Activated T-helper 1 cell treated with anti-CD3 and anti-CD28 coated beads, Interleukin-12 subunit alpha, Interleukin-12 subunit beta, Interleukin-2, Interleukin-4 antibody, amounts not matched to agents 30 ng/mL and 10 ng/mL and 1 ng/mL, durations not matched to agents 14 hours and 24 hours and 36 hours (primary cell): ENCODE measurements at regions not wholly inside any gene's neighbourhood (a gene's known extent, or its start where the extent isn't known, plus 50 kb on each side); places are given as distances from the start of the nearest gene placed in this dataset.

Experiments used
- DNase-seq: peaks from one replicate; pipeline ENCODE4 v3.0.0; 2021; ENCODE audit warnings: low spot score
- H3K27ac Mint-ChIP-seq: one replicate; pipeline ENCODE4 v1.8.0; 2021; ENCODE audit warnings: mild to moderate bottlenecking, mixed read lengths
- H3K27me3 Mint-ChIP-seq: one replicate; pipeline ENCODE4 v1.8.0; 2022; ENCODE audit warnings: mild to moderate bottlenecking, moderate library complexity, mixed read lengths; ENCODE audit not compliant: insufficient read depth
- H3K36me3 Mint-ChIP-seq: one replicate; pipeline ENCODE4 v1.8.0; 2021; ENCODE audit warnings: low read depth, mixed read lengths
- H3K4me1 Mint-ChIP-seq: one replicate; pipeline ENCODE4 v1.8.0; 2021; ENCODE audit warnings: low read depth, mixed read lengths
- H3K4me3 Mint-ChIP-seq: one replicate; pipeline ENCODE4 v1.8.0; 2021; ENCODE audit warnings: mild to moderate bottlenecking, moderate library complexity, mixed read lengths
- H3K9me3 Mint-ChIP-seq: one replicate; pipeline ENCODE4 v1.8.0; 2021; ENCODE audit warnings: mixed read lengths
- intact Hi-C: fragments of 100-400 bp; cut with micrococcal nuclease; formaldehyde crosslinking; loops from one replicate; pipeline ENCODE4 v1.15.1; 2024

DNA sequence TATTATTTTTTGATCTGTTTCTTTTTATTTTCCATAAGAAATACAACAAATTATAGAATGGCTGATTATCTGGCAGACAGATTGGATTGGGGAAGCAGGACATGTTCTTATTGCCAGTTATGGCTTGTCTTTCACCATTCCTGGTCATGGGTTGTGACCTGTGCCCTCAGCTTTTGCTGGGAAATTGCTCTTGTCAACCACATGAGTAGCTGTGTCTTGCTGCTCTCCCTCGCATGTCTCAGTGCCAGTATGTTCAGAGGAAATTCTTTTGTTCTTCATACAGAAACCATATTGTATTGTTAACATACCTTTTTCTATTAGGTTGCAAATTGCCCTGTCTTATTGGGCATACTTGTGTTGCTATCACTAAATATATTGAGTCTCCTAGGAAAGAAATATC lies 344.1 kb downstream of the OSTF1 start:
- no peaks in the 10 kb centered on the region for H3K9me3 Mint-ChIP-seq
- DNase-seq: no peak
- no peaks in the 10 kb centered on the region for H3K27me3 Mint-ChIP-seq
- H3K27ac Mint-ChIP-seq: no peak overlapping the region
- no peaks in the 10 kb centered on the region for H3K4me1 Mint-ChIP-seq
- H3K36me3 Mint-ChIP-seq: no peaks in the 10 kb centered on the region
- no peak overlapping the region for H3K4me3 Mint-ChIP-seq
- intact Hi-C loops: no loop called here

DNA sequence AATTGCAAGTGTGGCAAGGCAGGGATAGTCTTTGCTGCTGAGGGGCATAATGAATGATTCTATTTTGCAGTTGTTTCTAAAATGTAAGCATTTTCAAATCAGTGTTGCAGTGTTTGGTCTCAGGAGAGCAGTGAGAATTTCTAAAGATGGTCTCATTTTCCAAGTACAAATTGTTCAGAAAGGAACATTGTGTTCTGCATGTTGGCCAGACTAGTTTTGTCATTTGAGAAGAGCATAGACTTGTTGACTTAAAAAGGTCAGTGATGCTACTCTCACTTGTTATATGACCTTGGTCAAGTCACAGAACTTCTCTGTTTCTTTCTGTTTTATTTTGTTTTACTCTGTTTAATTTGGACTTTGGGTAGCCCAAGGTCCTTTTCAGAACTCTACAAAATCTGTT lies 344.6 kb downstream of the OSTF1 start:
- Mint-ChIP-seq H3K4me1 (no peaks in the 10 kb centered on the region), H3K27me3 (no peaks in the 10 kb centered on the region), H3K4me3 (no peak overlapping the region), H3K27ac (no peak overlapping the region), H3K36me3 (no peaks in the 10 kb centered on the region), H3K9me3 (no peaks in the 10 kb centered on the region)
- no peak for DNase-seq
- intact Hi-C loops: no loop called here

DNA sequence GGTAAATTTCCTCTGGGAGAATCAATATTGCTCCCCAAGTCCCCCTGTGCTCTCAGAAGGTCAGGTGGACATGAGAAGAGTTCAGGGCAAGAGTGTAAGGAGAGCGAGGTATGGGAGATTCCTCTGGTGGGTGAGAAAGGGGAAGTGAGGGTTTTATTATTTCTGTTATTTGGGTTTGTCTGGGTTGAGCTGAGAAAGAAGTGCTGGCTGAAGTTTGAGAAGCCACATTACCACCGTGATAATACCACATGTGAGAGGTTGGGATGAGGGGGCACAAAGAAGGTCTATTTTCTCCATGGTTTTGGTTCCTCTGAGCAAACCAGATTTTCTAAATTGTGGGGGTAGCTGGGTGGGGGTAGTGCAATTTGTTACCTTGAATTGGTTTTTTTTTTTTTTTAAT lies 350.4 kb downstream of the OSTF1 start:
- H3K4me1 Mint-ChIP-seq: no peaks in the 10 kb centered on the region
- intact Hi-C loops: no loop called here
- no peak overlapping the region for H3K27ac Mint-ChIP-seq
- peaks cover 4% of the 10 kb centered on the region for H3K9me3 Mint-ChIP-seq
- H3K27me3 Mint-ChIP-seq: no peaks in the 10 kb centered on the region
- H3K36me3 Mint-ChIP-seq: no peaks in the 10 kb centered on the region
- H3K4me3 Mint-ChIP-seq: no peak overlapping the region
- no peak for DNase-seq

DNA sequence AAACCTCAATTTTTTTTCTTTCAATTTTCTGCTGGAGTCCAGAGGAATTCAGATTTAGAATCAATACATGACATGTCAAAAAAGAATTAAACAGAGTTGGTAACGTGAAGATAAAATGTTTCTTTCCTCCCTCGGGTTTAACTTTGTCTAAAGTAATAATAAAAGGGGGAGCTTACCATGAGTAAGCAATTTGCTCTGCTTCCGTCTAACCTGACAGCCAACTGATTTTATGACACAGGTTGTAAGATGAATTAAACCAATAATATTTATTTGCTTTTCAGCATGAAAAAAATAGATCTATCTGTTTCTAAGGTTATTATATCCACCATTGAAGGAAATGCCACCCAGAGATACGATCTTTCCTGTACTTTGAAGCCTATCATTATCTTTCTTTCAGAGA lies 352.6 kb downstream of the OSTF1 start:
- intact Hi-C loops: no loop called here
- no peak overlapping the region for H3K27ac Mint-ChIP-seq
- DNase-seq: no peak
- no peaks in the 10 kb centered on the region for H3K27me3 Mint-ChIP-seq
- peaks cover 5% of the 10 kb centered on the region for H3K9me3 Mint-ChIP-seq
- no peak overlapping the region for H3K4me3 Mint-ChIP-seq
- no peaks in the 10 kb centered on the region for H3K36me3 Mint-ChIP-seq
- H3K4me1 Mint-ChIP-seq: no peaks in the 10 kb centered on the region

DNA sequence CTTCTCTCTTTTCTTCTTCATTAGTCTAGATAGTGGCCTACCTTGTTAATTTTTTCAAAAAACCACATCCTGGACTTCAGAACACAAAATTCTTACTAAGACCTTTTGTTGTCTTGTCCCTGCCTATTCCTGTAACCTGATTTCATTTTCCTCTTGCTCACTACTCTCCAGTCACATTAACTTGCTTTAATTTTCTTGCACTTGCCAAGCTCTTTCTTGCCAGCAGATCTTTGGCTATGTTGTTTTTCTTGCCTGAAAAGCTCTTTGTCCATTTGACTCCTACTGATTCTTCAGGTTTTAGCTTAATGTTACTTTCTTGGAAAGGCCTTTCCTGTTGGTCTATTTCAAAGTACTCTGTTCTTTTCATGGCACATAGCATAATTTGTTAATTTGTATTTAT lies 356.8 kb downstream of the OSTF1 start:
- no peak for DNase-seq
- no peaks in the 10 kb centered on the region for H3K36me3 Mint-ChIP-seq
- no peak overlapping the region for H3K27ac Mint-ChIP-seq
- no peak overlapping the region for H3K4me3 Mint-ChIP-seq
- no peaks in the 10 kb centered on the region for H3K27me3 Mint-ChIP-seq
- H3K4me1 Mint-ChIP-seq: no peaks in the 10 kb centered on the region
- intact Hi-C loops: no loop called here
- H3K9me3 Mint-ChIP-seq: peaks cover 5% of the 10 kb centered on the region

DNA sequence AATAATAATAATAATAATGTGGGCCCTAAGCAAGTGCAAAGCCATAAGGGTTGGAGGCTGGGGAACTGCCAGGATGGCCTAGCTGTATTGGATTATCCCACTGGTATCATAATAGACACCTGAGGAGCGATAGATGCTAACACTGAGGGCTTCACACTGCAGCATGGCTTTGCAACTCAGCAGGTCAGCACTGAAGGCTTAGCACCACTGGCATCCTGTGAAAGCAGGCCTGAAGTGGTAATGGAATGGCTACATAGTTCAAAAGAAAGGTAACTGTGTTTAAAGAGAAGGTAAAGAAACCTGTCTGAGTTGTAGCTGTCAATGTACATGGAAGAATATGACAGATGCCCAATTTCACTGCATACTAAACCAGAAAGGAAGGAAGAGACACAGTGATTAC lies 359.0 kb downstream of the OSTF1 start:
- intact Hi-C loops: no loop called here
- no peak for DNase-seq
- H3K4me3 Mint-ChIP-seq: no peak overlapping the region
- H3K27me3 Mint-ChIP-seq: no peaks in the 10 kb centered on the region
- no peak overlapping the region for H3K27ac Mint-ChIP-seq
- H3K4me1 Mint-ChIP-seq: no peaks in the 10 kb centered on the region
- H3K36me3 Mint-ChIP-seq: no peaks in the 10 kb centered on the region
- H3K9me3 Mint-ChIP-seq: peaks cover 5% of the 10 kb centered on the region

DNA sequence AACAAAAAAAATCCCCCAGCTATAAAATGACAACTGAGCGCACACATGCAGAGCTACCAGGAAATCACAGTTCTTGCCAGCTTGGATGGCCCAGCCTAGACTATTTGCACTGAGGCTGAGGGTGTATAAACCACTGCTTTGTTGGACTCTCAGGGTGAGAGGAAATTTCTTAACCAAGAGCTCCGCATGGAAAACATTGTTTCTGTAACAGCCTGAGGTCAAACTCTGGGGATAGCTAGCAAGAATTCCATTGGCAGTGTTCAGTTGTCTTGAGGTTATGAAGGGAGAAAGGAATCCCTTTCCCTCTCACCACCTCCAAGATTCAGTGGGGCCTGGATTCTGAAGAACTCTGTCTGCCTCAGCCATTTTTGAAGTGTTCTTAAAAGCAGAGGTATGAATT lies 360.0 kb downstream of the OSTF1 start:
- no peaks in the 10 kb centered on the region for H3K27me3 Mint-ChIP-seq
- H3K9me3 Mint-ChIP-seq: peaks cover 5% of the 10 kb centered on the region
- H3K4me1 Mint-ChIP-seq: no peaks in the 10 kb centered on the region
- no peak overlapping the region for H3K4me3 Mint-ChIP-seq
- H3K27ac Mint-ChIP-seq: no peak overlapping the region
- no peaks in the 10 kb centered on the region for H3K36me3 Mint-ChIP-seq
- intact Hi-C loops: no loop called here
- DNase-seq: no peak

DNA sequence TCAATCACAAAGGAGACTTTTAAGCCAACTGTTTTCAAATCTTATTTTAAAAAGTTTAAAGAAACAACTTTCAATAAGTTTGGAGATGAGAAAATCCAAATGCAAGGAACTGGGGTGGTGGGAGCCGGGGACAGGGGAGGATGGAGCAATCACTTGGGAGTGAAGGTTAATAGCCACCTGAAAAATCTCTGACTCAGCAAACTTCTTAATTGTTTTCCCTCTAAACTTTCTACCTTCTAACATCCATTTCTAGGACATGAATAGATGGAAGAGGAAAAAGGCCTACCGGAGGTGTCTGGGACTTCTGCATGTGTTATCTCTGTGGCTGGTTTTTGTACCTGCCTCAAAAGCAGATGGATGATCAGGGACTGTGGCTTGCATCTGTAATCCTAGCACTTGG lies 360.6 kb downstream of the OSTF1 start:
- H3K9me3 Mint-ChIP-seq: no peaks in the 10 kb centered on the region
- H3K27ac Mint-ChIP-seq: no peak overlapping the region
- no peaks in the 10 kb centered on the region for H3K36me3 Mint-ChIP-seq
- no peak overlapping the region for H3K4me3 Mint-ChIP-seq
- H3K4me1 Mint-ChIP-seq: no peaks in the 10 kb centered on the region
- no peak for DNase-seq
- H3K27me3 Mint-ChIP-seq: no peaks in the 10 kb centered on the region
- intact Hi-C loops: no loop called here

DNA sequence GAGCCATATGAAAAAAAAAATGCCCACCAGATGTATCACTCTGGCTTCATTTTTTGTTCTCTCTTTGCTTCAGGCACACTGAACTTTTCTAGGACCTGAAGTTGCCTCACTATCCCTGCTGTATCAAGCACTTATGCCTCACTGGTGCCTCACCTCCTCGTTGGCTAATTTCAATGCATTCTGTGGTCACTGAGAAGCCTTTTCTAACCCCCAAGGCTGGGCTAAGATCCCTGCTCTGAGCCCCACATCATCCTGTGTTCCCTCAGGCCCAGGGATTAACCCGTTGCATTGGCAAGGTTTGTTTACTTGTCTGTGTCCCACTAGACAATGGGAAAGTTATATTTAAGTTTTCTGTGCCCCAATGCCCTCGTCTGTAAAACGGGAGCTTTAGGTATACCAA lies 362.7 kb downstream of the OSTF1 start:
- Mint-ChIP-seq H3K4me1 (no peaks in the 10 kb centered on the region), H3K27ac (no peak overlapping the region), H3K4me3 (no peak overlapping the region), H3K36me3 (no peaks in the 10 kb centered on the region), H3K9me3 (no peaks in the 10 kb centered on the region), H3K27me3 (no peaks in the 10 kb centered on the region)
- intact Hi-C loops: no loop called here
- DNase-seq: no peak

DNA sequence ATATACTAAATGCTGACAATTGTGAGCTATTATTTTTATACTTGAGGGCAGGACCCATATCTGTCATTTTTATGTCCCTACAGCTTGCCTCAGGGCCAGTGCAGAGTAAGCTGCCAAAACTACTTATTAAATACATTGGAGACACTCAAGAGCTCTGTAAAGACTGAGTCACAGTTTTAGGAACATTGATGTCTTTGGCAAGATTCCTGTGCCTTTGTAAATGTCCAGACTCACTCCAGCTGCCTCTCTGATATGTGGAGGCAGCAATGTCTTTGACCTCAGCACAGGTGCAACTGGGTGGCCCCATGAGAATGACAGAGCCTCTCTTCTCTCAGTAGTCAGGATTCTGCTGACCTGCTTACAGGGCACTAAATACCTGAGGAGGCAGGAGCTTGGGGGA lies 363.2 kb downstream of the OSTF1 start:
- no peak for DNase-seq
- H3K27me3 Mint-ChIP-seq: no peaks in the 10 kb centered on the region
- H3K4me1 Mint-ChIP-seq: no peaks in the 10 kb centered on the region
- no peaks in the 10 kb centered on the region for H3K9me3 Mint-ChIP-seq
- intact Hi-C loops: no loop called here
- H3K27ac Mint-ChIP-seq: no peak overlapping the region
- H3K36me3 Mint-ChIP-seq: no peaks in the 10 kb centered on the region
- no peak overlapping the region for H3K4me3 Mint-ChIP-seq

DNA sequence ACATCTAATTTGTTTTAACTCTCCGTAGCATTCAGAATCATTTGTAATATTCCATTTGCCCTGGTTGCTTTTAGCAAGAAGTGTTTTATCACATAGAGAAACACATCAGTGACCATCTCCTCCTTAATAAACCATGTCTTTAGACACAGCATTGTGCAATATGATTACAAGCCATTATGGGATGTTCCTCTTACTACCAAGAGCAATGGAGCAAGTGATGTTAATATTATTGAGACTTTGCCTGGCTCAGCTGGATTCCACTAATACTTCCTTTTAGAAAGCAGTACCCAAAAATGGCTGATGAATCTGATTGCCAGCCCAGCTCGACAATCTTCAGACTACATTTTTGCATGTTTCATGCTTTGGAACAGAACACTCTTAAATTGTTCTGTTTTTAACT lies 364.2 kb downstream of the OSTF1 start:
- H3K9me3 Mint-ChIP-seq: no peaks in the 10 kb centered on the region
- intact Hi-C loops: no loop called here
- DNase-seq: no peak
- H3K4me3 Mint-ChIP-seq: no peak overlapping the region
- no peak overlapping the region for H3K27ac Mint-ChIP-seq
- H3K36me3 Mint-ChIP-seq: no peaks in the 10 kb centered on the region
- no peaks in the 10 kb centered on the region for H3K27me3 Mint-ChIP-seq
- no peaks in the 10 kb centered on the region for H3K4me1 Mint-ChIP-seq

DNA sequence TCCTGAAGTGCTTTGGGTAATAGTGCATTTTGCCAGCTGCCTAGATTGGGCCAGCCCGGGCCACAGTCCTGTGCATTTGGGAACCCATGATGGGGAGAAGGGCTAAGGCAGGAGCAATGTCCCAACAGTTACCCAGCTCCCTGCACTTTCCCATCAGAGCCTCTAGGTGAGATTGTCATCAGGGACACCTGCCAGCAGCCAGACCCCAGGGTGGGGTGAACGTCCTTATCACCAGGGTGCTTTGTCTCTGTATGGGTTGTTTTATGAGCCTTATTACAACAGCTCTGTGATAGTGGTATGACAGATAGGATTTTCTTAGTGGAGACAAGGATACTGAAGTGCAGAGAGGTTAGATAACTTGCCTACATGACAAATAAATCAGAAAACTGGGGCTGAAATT lies 365.7 kb downstream of the OSTF1 start:
- intact Hi-C loops: no loop called here
- Mint-ChIP-seq H3K4me1 (no peaks in the 10 kb centered on the region), H3K27ac (no peak overlapping the region), H3K36me3 (no peaks in the 10 kb centered on the region), H3K27me3 (no peaks in the 10 kb centered on the region), H3K9me3 (no peaks in the 10 kb centered on the region), H3K4me3 (no peak overlapping the region)
- DNase-seq: no peak

DNA sequence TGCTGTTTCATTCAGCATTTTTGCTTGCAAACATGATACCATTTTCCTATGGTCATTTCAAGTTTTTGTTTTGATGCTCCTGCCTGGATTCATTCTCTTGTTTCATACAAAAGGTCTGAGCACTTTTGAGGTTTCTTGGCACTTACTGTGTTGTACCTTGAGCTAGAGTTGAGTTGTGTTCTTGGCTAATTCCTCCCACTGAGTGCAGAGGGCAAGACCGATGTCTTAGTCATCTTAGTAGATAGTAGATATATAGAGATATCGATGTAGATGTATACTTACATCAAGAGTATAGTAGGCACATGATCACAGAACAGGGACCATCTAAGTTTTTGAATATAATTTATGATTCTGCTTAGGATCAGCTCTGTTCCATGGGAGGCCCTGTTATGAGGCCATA lies 366.6 kb downstream of the OSTF1 start:
- Mint-ChIP-seq H3K4me1 (no peaks in the 10 kb centered on the region), H3K36me3 (no peaks in the 10 kb centered on the region), H3K27ac (no peak overlapping the region), H3K9me3 (no peaks in the 10 kb centered on the region), H3K27me3 (no peaks in the 10 kb centered on the region), H3K4me3 (no peak overlapping the region)
- no peak for DNase-seq
- intact Hi-C loops: no loop called here

DNA sequence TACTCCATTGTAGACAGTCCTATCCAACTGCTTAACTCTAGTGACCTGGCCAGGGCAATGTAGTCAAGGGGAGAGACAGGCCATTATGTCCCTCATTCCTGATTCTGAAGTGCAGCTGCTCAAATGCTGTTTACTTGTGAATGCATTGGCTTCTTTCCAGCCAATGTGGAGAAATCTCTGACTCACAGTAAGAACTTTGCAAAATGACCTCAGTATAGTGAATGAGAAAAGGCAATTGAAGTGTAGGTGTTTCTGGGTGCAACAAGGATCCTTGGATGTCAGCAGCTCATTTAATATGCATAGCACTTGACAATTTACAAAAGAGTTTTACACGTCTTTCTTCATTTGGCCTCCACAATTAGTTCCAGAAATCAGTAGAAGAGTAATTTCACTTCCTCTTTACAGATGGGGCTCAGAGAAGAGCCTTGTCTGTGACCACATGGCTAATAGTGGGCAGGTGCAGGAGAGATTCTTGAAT lies 367.2 kb downstream of the OSTF1 start:
- Mint-ChIP-seq H3K27me3 (no peaks in the 10 kb centered on the region), H3K4me1 (no peaks in the 10 kb centered on the region), H3K9me3 (no peaks in the 10 kb centered on the region), H3K27ac (no peak overlapping the region), H3K4me3 (no peak overlapping the region), H3K36me3 (no peaks in the 10 kb centered on the region)
- intact Hi-C loops: no loop called here
- DNase-seq: no peak
